A673 (cell line): ENCODE measurements at regions not wholly inside any gene's neighbourhood (a gene's known extent, or its start where the extent isn't known, plus 50 kb on each side); places are given as distances from the start of the nearest gene placed in this dataset.

Experiments used
- BruUV-seq: library from RNA; stranded (reverse); fragments of 400-500 nt; replicated peaks from 2 replicates; lab custom pipeline; 2021; lab: Mats Ljungman, UMichigan
- CTCF ChIA-PET: fragments of 300-600 bp; sonication (Branson Sonifier 250); formaldehyde crosslinking; loops from one replicate; lab custom pipeline; 2022; ENCODE audit warnings: antibody characterized with exemption; lab: Charles Lee
- POLR2A ChIA-PET: fragments of 300-600 bp; sonication (Branson Sonifier 250); formaldehyde crosslinking; loops from one replicate; lab custom pipeline; 2022; ENCODE audit warnings: antibody characterized with exemption; ENCODE audit not compliant: low non-redundant PET; lab: Charles Lee
- DNase-seq: peaks from one replicate; pipeline ENCODE4 v3.0.0-alpha.2; 2015; ENCODE audit warnings: low spot score
- H3K27ac ChIP-seq: fragments of 200-600 bp; sonication (generic); 2 replicates; pipeline ENCODE4 v1.5.1; 2016; ENCODE audit warnings: mixed run types, low read depth, mild to moderate bottlenecking, mixed read lengths, antibody characterized with exemption, low read length; ENCODE audit not compliant: poor library complexity, severe bottlenecking
- H3K27me3 ChIP-seq: fragments of 200-600 bp; sonication (generic); replicated peaks from 2 replicates; pipeline ENCODE4 v1.6.1; 2017; ENCODE audit warnings: mixed run types, low read depth, mild to moderate bottlenecking, mixed read lengths, antibody characterized with exemption, low read length; ENCODE audit not compliant: insufficient read depth, poor library complexity
- H3K36me3 ChIP-seq: fragments of 200-600 bp; sonication (generic); 2 replicates; pipeline ENCODE4 v1.6.1; 2016; ENCODE audit warnings: mixed run types, mild to moderate bottlenecking, mixed read lengths, antibody characterized with exemption, low read length; ENCODE audit not compliant: insufficient read depth, poor library complexity, severe bottlenecking
- H3K4me1 ChIP-seq: fragments of 200-600 bp; sonication (generic); 2 replicates; pipeline ENCODE4 v1.6.1; 2017; ENCODE audit warnings: mixed run types, mild to moderate bottlenecking, mixed read lengths, antibody characterized with exemption, low read length; ENCODE audit not compliant: insufficient read depth, poor library complexity, severe bottlenecking
- H3K4me3 ChIP-seq: fragments of 200-600 bp; sonication (generic); 2 replicates; pipeline ENCODE4 v1.5.1; 2016; ENCODE audit warnings: low read depth, mixed run types, mild to moderate bottlenecking, mixed read lengths, low read length; ENCODE audit not compliant: poor library complexity, severe bottlenecking
- H3K9me3 ChIP-seq: fragments of 200-600 bp; sonication (generic); 2 replicates; pipeline ENCODE4 v1.6.1; 2016; ENCODE audit warnings: mixed run types, low read depth, mild to moderate bottlenecking, mixed read lengths, antibody characterized with exemption, low read length; ENCODE audit not compliant: poor library complexity, severe bottlenecking
- EZH2 ChIP-seq: fragments of 200-600 bp; sonication (generic); IDR thresholded peaks from 2 replicates; pipeline ENCODE4 v1.6.1; 2017; ENCODE audit warnings: borderline replicate concordance, low read depth, mild to moderate bottlenecking, mixed read lengths, antibody characterized with exemption, low read length; ENCODE audit not compliant: poor library complexity, severe bottlenecking
- intact Hi-C: fragments of 100-400 bp; cut with micrococcal nuclease; formaldehyde crosslinking; loops from one replicate; pipeline ENCODE4 v1.10.0; 2022; ENCODE audit not compliant: unreplicated experiment
- TF ChIP-seq, protein P1 (sequence below): fragments of 300-800, 200-600 bp; sonication (generic); conservative IDR thresholded peaks from 2 replicates; pipeline ENCODE4 v1.5.1; 2017; ENCODE audit warnings: low read depth, mild to moderate bottlenecking, antibody characterized with exemption, low read length, moderate library complexity, mixed read lengths

DNA sequence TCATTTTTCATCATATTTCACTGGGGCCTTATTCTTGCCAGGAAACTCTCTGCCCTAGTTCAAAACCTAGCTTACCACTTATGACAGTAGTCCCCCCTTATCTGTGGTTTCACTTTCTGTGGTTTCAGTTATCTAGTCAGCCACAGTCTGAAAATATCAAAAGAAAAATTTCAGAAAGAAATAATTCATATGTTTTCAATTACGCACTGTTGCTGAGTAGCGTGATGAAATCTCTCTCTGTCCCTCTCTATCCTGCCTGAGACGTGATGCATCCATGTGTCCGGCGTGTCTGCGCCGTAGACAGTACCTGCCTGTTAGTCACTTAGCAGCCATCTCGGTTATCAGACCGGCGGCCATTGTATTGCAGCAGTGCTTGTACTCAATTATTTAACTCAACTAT, 369.9 kb upstream of the MCTP2 start:
- H3K4me3 ChIP-seq = no peak overlapping the region
- H3K9me3 ChIP-seq = no peaks in the 10 kb centered on the region
- intact Hi-C loops = no loop called here
- H3K4me1 ChIP-seq = no peaks in the 10 kb centered on the region
- H3K27ac ChIP-seq = no peak overlapping the region
- H3K27me3 ChIP-seq = no peaks in the 10 kb centered on the region
- H3K36me3 ChIP-seq = no peaks in the 10 kb centered on the region
- ChIA-PET CTCF (no interaction called here), POLR2A (no interaction called here)
- TF ChIP-seq, protein P1, sequence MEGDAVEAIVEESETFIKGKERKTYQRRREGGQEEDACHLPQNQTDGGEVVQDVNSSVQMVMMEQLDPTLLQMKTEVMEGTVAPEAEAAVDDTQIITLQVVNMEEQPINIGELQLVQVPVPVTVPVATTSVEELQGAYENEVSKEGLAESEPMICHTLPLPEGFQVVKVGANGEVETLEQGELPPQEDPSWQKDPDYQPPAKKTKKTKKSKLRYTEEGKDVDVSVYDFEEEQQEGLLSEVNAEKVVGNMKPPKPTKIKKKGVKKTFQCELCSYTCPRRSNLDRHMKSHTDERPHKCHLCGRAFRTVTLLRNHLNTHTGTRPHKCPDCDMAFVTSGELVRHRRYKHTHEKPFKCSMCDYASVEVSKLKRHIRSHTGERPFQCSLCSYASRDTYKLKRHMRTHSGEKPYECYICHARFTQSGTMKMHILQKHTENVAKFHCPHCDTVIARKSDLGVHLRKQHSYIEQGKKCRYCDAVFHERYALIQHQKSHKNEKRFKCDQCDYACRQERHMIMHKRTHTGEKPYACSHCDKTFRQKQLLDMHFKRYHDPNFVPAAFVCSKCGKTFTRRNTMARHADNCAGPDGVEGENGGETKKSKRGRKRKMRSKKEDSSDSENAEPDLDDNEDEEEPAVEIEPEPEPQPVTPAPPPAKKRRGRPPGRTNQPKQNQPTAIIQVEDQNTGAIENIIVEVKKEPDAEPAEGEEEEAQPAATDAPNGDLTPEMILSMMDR = no peak
- TF ChIP-seq EZH2 = no peak
- no TSS peak for BruUV-seq
- no peak for DNase-seq

DNA sequence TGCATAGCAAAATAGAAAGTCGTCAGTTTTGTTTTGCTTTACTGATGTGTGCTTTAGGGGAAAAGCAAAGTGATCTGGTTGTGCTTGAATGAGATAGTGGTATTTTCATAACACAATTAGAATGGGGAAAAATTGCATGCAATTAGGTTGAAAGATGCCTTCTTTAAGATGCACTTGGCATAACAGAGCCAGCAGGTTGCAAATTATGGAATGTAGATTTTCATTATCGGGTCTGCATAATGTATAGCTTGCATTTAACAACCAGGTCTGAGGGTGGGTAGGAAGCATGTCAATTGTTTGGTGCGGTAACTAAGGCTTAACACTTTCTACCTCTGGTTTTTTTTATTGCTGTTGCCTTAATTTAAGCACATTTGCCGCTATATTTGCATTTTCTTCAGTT, 370.7 kb upstream of the MCTP2 start:
- ChIA-PET POLR2A (no interaction called here), CTCF (no interaction called here)
- no peaks in the 10 kb centered on the region for H3K36me3 ChIP-seq
- no peaks in the 10 kb centered on the region for H3K27me3 ChIP-seq
- TF ChIP-seq EZH2 = no peak
- TF ChIP-seq, protein P1 = no peak
- no peaks in the 10 kb centered on the region for H3K4me1 ChIP-seq
- no peak overlapping the region for H3K4me3 ChIP-seq
- intact Hi-C loops = no loop called here
- no TSS peak for BruUV-seq
- no peaks in the 10 kb centered on the region for H3K9me3 ChIP-seq
- no peak for DNase-seq
- no peak overlapping the region for H3K27ac ChIP-seq

DNA sequence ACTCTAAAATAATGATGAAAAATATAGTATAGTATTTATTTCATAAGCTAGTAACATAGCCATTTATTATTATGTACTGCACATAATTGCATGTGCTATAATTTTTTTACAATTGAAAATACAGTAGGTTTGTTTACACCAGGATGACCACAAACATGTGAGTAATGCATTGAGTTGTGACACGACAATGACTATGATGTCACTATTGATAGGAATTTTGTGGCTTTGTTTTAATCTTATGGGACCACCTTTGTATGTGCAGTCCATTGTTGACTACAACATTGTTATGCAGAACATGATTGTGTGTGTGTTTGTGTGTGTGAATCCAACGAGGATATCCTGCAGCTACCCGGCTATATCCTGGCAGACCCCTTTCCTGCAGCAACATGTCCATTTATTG, 372.2 kb upstream of the MCTP2 start:
- no peak for DNase-seq
- CTCF ChIA-PET = interaction anchor here (0.7 kb wide), 1 partner anchor 252 kb away, joined by 7 read pairs; no protein-coding TSS in a partner anchor

More for the DNA sequence above, 372.2 kb upstream of the MCTP2 start:
- Histone ChIP-seq H3K36me3 (no peaks in the 10 kb centered on the region), H3K27me3 (no peaks in the 10 kb centered on the region), H3K4me3 (no peak overlapping the region), H3K27ac (no peak overlapping the region), H3K4me1 (no peaks in the 10 kb centered on the region), H3K9me3 (no peaks in the 10 kb centered on the region)
- TF ChIP-seq EZH2 = no peak
- TF ChIP-seq, protein P1 = no peak
- intact Hi-C loops = no loop called here
- POLR2A ChIA-PET = no interaction called here
- BruUV-seq = no TSS peak
